22Rv1 (cell line): ENCODE measurements at regions not wholly inside any gene's neighbourhood (a gene's known extent, or its start where the extent isn't known, plus 50 kb on each side); places are given as distances from the start of the nearest gene placed in this dataset.

ENCODE experiments used
- H3K27ac ChIP-seq: fragments of 450-650 bp; 2 replicates; pipeline ENCODE4 v1.5.1; 2017
- ZFX ChIP-seq: fragments of 450-650 bp; IDR thresholded peaks from 2 replicates; pipeline ENCODE4 v1.6.1; 2017; ENCODE audit warnings: antibody characterized with exemption, borderline replicate concordance
- TF ChIP-seq, protein P1 (sequence below): fragments of 450-650 bp; IDR thresholded peaks from 2 replicates; pipeline ENCODE4 v1.5.1; 2017; ENCODE audit warnings: mild to moderate bottlenecking

DNA sequence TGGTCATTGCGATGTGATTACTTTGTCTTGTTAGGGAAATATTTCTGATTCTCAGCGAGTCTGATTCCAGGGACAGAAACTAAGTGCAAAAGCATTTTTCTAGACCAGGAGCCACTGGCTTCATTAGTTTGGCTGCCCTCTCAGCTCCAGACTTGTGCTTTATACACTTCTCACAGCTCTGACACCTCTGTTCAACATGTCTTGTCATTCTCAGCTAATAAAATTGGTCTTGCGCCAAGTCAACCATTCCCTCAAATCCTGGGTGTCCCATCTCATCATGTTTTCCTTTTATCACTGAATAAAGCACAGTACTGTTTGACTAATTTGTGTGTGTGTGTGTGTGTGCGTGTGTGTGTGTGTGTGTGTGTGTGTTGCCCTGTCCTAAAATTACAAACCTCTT, 215.5 kb upstream of the EPHA4 start:
- no peak for TF ChIP-seq ZFX
- TF ChIP-seq, protein P1, sequence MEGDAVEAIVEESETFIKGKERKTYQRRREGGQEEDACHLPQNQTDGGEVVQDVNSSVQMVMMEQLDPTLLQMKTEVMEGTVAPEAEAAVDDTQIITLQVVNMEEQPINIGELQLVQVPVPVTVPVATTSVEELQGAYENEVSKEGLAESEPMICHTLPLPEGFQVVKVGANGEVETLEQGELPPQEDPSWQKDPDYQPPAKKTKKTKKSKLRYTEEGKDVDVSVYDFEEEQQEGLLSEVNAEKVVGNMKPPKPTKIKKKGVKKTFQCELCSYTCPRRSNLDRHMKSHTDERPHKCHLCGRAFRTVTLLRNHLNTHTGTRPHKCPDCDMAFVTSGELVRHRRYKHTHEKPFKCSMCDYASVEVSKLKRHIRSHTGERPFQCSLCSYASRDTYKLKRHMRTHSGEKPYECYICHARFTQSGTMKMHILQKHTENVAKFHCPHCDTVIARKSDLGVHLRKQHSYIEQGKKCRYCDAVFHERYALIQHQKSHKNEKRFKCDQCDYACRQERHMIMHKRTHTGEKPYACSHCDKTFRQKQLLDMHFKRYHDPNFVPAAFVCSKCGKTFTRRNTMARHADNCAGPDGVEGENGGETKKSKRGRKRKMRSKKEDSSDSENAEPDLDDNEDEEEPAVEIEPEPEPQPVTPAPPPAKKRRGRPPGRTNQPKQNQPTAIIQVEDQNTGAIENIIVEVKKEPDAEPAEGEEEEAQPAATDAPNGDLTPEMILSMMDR, result no peak
- H3K27ac ChIP-seq, result no peak overlapping the region

DNA sequence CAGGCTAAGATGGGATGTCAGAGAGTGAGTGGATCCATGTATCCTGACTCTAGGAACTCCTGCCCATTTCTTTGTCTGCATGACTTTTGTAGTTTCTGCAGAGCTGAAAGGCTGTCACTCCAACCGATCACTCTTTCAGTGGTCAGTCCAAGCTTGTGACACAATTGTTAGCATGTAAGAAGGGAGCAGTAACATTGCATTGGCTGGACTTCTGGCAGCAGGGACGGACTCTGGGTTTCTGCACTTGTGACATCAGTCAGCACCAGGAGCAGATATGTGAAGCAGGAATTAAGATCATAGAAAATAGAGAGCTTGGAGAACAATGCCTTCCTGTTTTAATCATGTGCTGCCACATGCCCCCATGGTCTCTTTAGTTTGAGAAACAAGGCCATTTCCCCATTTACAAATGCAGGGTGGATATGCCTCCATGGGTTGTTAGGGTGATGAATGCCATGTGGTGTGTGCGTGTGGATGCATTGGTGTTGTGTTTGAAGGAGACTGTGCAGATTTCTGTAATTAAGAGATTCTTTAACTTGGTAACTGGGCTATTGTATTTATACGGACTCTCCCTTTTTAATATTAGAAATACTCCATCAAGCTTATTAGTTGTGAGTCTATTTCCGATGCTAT, 214.3 kb upstream of the EPHA4 start:
- no peak for TF ChIP-seq ZFX
- TF ChIP-seq, protein P1, result no peak

DNA sequence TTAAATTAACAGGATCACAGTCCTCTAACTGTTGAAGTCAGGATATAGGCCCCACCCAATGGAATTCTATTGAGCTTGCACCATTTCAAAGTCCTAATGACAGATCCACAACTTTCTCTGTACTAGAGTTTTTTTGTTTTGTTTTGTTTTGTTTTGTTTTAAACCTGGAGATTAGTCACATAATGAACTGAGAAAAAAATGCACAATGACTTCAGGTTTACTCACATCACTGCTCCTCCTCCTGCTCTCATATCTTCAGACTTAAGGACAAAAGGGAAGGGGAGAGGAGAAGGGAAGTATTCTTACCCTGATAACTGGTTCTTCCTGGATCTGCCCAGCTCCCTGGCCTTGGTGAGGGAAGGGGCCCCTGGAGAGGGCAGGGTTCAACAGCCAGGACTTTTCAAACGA, 208.2 kb upstream of the EPHA4 start:
- TF ChIP-seq, protein P1, result no peak
- no peak for TF ChIP-seq ZFX
- no peak overlapping the region for H3K27ac ChIP-seq

More for the DNA sequence above, 214.3 kb upstream of the EPHA4 start:
- H3K27ac ChIP-seq, result no peak overlapping the region

DNA sequence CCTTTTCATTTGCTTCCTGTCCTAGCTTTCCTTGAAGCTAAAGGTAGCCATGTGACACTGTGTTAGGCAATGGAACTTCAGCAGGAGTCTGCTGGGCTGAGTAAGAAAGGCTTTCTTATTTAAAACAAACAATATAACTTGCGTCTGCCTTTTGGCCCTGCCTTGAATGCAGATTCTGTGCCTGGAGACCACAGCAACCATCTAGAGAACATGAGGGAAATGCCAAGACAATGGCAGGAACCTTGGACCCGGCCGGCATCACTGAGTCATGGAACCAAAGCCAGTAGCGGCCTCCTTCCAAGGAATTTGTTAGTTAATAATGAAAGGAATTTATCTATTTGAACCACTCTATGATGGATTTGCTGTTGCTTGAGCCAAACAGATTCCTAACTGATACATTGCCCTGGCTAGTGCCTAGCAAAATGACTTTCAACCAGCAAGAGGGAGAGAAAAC, 207.5 kb upstream of the EPHA4 start:
- TF ChIP-seq, protein P1, result no peak
- TF ChIP-seq ZFX, result no peak
- H3K27ac ChIP-seq, result no peak overlapping the region

DNA sequence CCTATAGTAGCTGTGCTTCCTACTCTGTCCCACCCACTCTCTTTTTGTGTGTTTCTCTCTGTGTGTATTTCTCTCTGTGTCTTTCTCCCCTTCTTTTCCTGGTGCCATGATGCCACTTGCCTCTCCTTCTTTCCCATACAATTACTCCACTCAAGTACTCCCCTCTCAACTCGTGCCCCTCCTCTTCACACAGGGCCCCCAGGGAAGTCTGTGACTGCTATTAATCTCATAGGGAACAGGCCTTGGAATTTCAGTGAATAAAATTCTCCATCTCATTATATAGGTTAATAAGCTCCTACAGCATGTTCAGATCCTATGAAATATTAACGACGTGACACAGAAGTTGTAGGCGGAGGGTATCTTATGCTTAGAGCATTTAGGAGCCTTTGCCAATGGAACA, 205.9 kb upstream of the EPHA4 start:
- TF ChIP-seq, protein P1, result no peak
- no peak for TF ChIP-seq ZFX
- no peak overlapping the region for H3K27ac ChIP-seq

DNA sequence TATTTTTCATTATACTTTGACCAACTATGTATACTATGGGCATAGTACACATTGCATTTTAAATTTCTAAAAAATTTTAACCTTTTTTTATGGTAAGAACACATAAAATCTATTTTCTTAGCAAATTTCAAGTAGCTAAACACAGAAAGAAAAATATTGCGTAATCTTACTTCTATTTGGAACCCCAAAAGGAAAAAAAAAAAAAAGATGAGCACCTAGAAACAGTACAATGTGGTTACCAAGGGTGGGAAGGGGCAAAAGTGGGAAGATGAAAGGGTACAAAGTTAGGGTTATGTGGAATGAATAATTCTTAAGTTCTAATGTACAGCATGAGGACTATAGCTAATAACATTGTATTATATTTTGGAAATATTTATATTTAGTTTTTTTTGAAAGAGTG, 205.0 kb upstream of the EPHA4 start:
- TF ChIP-seq ZFX, result no peak
- TF ChIP-seq, protein P1, result no peak

DNA sequence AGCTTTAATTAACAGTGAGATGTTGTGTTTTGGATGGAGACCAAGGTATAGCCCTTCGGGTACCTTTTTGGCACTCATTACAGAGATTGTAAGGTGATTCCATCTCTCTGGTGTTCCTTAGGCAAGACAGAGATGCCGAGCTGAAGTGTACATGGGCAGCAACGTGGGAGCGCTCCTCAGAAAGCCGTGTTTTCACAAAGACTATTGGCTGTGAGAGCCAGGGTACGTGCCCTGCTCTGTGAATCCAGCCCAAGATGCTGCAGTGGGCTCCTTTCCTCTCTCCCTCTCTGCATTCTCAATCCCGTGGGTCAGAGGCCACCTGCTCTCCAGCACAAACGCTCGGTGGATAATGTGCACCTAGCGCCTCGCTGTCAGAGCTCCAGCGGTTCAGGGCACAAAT, 203.0 kb upstream of the EPHA4 start:
- TF ChIP-seq ZFX, result no peak
- TF ChIP-seq, protein P1, result no peak
- no peak overlapping the region for H3K27ac ChIP-seq

More for the DNA sequence above, 205.0 kb upstream of the EPHA4 start:
- no peak overlapping the region for H3K27ac ChIP-seq
